BLaER1 (cell line): ENCODE measurements at regions not wholly inside any gene's neighbourhood (a gene's known extent, or its start where the extent isn't known, plus 50 kb on each side); places are given as distances from the start of the nearest gene placed in this dataset.
"Not testable (repeated sequence)": the region's sequence is repeated elsewhere in the genome, so short reads cannot be mapped to it uniquely, and the experiment has no call there.

Experiments used
- H3K27ac ChIP-seq: shearing (Covaris generic); formaldehyde crosslinking; 2 replicates; pipeline ENCODE4 v1.8.1; 2022
- H3K27me3 ChIP-seq: shearing (Covaris generic); formaldehyde crosslinking; 2 replicates; pipeline ENCODE4 v1.8.1; 2022
- H3K36me3 ChIP-seq: shearing (Covaris generic); formaldehyde crosslinking; 2 replicates; pipeline ENCODE4 v1.8.1; 2022
- H3K4me1 ChIP-seq: shearing (Covaris generic); formaldehyde crosslinking; 2 replicates; pipeline ENCODE4 v1.8.1; 2022
- H3K4me2 ChIP-seq: shearing (Covaris generic); formaldehyde crosslinking; 2 replicates; pipeline ENCODE4 v1.8.1; 2022
- H3K4me3 ChIP-seq: shearing (Covaris generic); formaldehyde crosslinking; 2 replicates; pipeline ENCODE4 v1.8.1; 2022
- H3K9ac ChIP-seq: shearing (Covaris generic); formaldehyde crosslinking; 2 replicates; pipeline ENCODE4 v1.8.1; 2022
- H3K9me3 ChIP-seq: shearing (Covaris generic); formaldehyde crosslinking; 2 replicates; pipeline ENCODE4 v1.8.1; 2022
- H4K20me1 ChIP-seq: shearing (Covaris generic); formaldehyde crosslinking; 2 replicates; pipeline ENCODE4 v1.8.1; 2022
- Cebpa-rat ChIP-seq: shearing (Covaris generic); IDR thresholded peaks from 2 replicates; pipeline ENCODE4 v1.8.1; 2022

GRCh38 chr3:107465064-107465631, 57.6 kb upstream of the BBX start:
- H3K4me1 ChIP-seq: no peaks in the 10 kb centered on the region
- H3K27ac ChIP-seq: no peak overlapping the region
- no peak for TF ChIP-seq Cebpa-rat
- H3K4me2 ChIP-seq: no peak overlapping the region
- no peaks in the 10 kb centered on the region for H3K36me3 ChIP-seq
- no peaks in the 10 kb centered on the region for H3K27me3 ChIP-seq
- H4K20me1 ChIP-seq: no peaks in the 10 kb centered on the region
- H3K9me3 ChIP-seq: no peaks in the 10 kb centered on the region
- H3K9ac ChIP-seq: no peak overlapping the region
- no peak overlapping the region for H3K4me3 ChIP-seq

GRCh38 chr3:107468782-107469181, 54.0 kb upstream of the BBX start:
- Histone ChIP-seq H3K36me3 (no peaks in the 10 kb centered on the region), H3K4me3 (no peak overlapping the region), H3K27me3 (no peaks in the 10 kb centered on the region), H3K4me1 (no peaks in the 10 kb centered on the region), H4K20me1 (no peaks in the 10 kb centered on the region), H3K27ac (no peak overlapping the region), H3K4me2 (no peak overlapping the region), H3K9me3 (no peaks in the 10 kb centered on the region), H3K9ac (no peak overlapping the region)
- TF ChIP-seq Cebpa-rat: no peak

- not testable (repeated sequence) for H3K4me1 ChIP-seq, H3K9ac ChIP-seq, H4K20me1 ChIP-seq, H3K9me3 ChIP-seq, H3K4me2 ChIP-seq, H3K27ac ChIP-seq, H3K27me3 ChIP-seq, H3K4me3 ChIP-seq, H3K36me3 ChIP-seq
These were observed 52.3 kb upstream of the BBX start for GRCh38 chr3:107470496-107470895.
